ENCODE measurements at regions not wholly inside any gene's neighbourhood (a gene's known extent, or its start where the extent isn't known, plus 50 kb on each side); places are given as distances from the start of the nearest gene placed in this dataset.

GRCh38 chr16:6560306-6561100, 772.1 kb upstream of the RBFOX1 start:
- Histone ChIP-seq H3K27me3 (replicated peaks in 1 of 7) (no peaks in the 10 kb centered on the region), H3K4me1 (no peaks in the 10 kb centered on the region), H3K27ac (no peak overlapping the region), H3K36me3 (no peaks in the 10 kb centered on the region), H3K4me3 (no peak overlapping the region), H3K9me3 (peaks cover 0 to 5% (median 0%) of the 10 kb centered on the region in 8 donors)
- WGBS, 5 donors, result 60 to 69% (median 61%) methylated on average over 4 of the region's 4 CpGs
- TF ChIP-seq CTCF (IDR thresholded peaks at IDR 0.05 in 8 of 11, conservative IDR thresholded peaks at IDR 0.05 in 3 of 11), result no peak
- no peak for TF ChIP-seq POLR2A (IDR thresholded peaks at IDR 0.05)
- TF ChIP-seq POLR2AphosphoS5 (IDR thresholded peaks at IDR 0.05), result no peak
- no peak for DNase-seq
- intact Hi-C loops (cut with DNase I; ENCODE audit: low total_unique reads), result no loop called here

GRCh38 chr16:6558661-6559060, 774.0 kb upstream of the RBFOX1 start:
- no peaks in the 10 kb centered on the region for H3K27me3 ChIP-seq (replicated peaks in 1 of 7)
- H3K4me1 ChIP-seq, result no peaks in the 10 kb centered on the region
- H3K27ac ChIP-seq, result no peak overlapping the region
- 9 to 18% (median 15%) methylated on average over 7 of the region's 7 CpGs for WGBS, 5 donors
- TF ChIP-seq POLR2A (IDR thresholded peaks at IDR 0.05), result no peak
- intact Hi-C loops (cut with DNase I; ENCODE audit: low total_unique reads), result no loop called here
- H3K4me3 ChIP-seq, result no peak overlapping the region
- peaks cover 0 to 5% (median 0%) of the 10 kb centered on the region in 8 donors for H3K9me3 ChIP-seq
- DNase-seq, result no peak
- no peaks in the 10 kb centered on the region for H3K36me3 ChIP-seq

- Histone ChIP-seq H3K27me3 (replicated peaks in 1 of 7) (no peaks in the 10 kb centered on the region), H3K36me3 (no peaks in the 10 kb centered on the region), H3K27ac (no peak overlapping the region), H3K9me3 (peaks cover 0 to 5% (median 0%) of the 10 kb centered on the region in 8 donors), H3K4me3 (no peak overlapping the region), H3K4me1 (no peaks in the 10 kb centered on the region)
- WGBS, 5 donors, result 7 to 20% (median 12%) methylated on average over 8 of the region's 8 CpGs
- no peak for DNase-seq
- intact Hi-C loops (cut with DNase I; ENCODE audit: low total_unique reads), result no loop called here
- TF ChIP-seq POLR2A (IDR thresholded peaks at IDR 0.05) (no peak), POLR2AphosphoS5 (IDR thresholded peaks at IDR 0.05) (no peak), CTCF (IDR thresholded peaks at IDR 0.05 in 8 of 11, conservative IDR thresholded peaks at IDR 0.05 in 3 of 11) (no peak)
Measured at GRCh38 chr16:6558126-6558525, 774.5 kb upstream of the RBFOX1 start.

GRCh38 chr16:6557353-6558023, 775.2 kb upstream of the RBFOX1 start:
- intact Hi-C loops (cut with DNase I; ENCODE audit: low total_unique reads), result no loop called here
- DNase-seq, result no peak
- Histone ChIP-seq H3K27me3 (replicated peaks in 1 of 7) (no peaks in the 10 kb centered on the region), H3K36me3 (no peaks in the 10 kb centered on the region), H3K27ac (no peak overlapping the region), H3K4me3 (no peak overlapping the region), H3K4me1 (no peaks in the 10 kb centered on the region), H3K9me3 (peaks cover 0 to 5% (median 0%) of the 10 kb centered on the region in 8 donors)
- WGBS, 5 donors, result 52 to 64% (median 55%) methylated on average over 11 of the region's 11 CpGs
- no peak for TF ChIP-seq POLR2A (IDR thresholded peaks at IDR 0.05)
- TF ChIP-seq CTCF (IDR thresholded peaks at IDR 0.05 in 8 of 11, conservative IDR thresholded peaks at IDR 0.05 in 3 of 11), result no peak
- TF ChIP-seq POLR2AphosphoS5 (IDR thresholded peaks at IDR 0.05), result no peak
